MM.1S (cell line): ENCODE measurements at regions not wholly inside any gene's neighbourhood (a gene's known extent, or its start where the extent isn't known, plus 50 kb on each side); places are given as distances from the start of the nearest gene placed in this dataset.

Experiments used
- DNase-seq: peaks from one replicate; pipeline ENCODE4 v3.0.0-alpha.2; 2015
- H2AFZ ChIP-seq: fragments of 300-600 bp; sonication (generic); 2 replicates; pipeline ENCODE4 v1.6.0; 2016; ENCODE audit warnings: antibody characterized with exemption, low read length
- H3F3A ChIP-seq: fragments of 300-600 bp; sonication (generic); 2 replicates; pipeline ENCODE4 v1.6.1; 2016; ENCODE audit warnings: mild to moderate bottlenecking, antibody characterized with exemption, low read length, moderate library complexity, mixed read lengths; ENCODE audit not compliant: insufficient read depth
- H3K27ac ChIP-seq: fragments of 300-600 bp; sonication (generic); 2 replicates; pipeline ENCODE4 v1.5.1; 2016; ENCODE audit warnings: mild to moderate bottlenecking, low read length
- H3K27me3 ChIP-seq: fragments of 300-600 bp; sonication (generic); replicated peaks from 2 replicates; pipeline ENCODE4 v1.6.0; 2016; ENCODE audit warnings: low read length; ENCODE audit not compliant: insufficient read depth
- H3K36me3 ChIP-seq: fragments of 300-600 bp; sonication (generic); replicated peaks from 2 replicates; pipeline ENCODE4 v1.6.1; 2016; ENCODE audit warnings: mild to moderate bottlenecking, low read length, mixed read lengths; ENCODE audit not compliant: insufficient read depth
- H3K4me1 ChIP-seq: fragments of 300-600 bp; sonication (generic); 2 replicates; pipeline ENCODE4 v1.6.1; 2016; ENCODE audit warnings: low read length, mixed read lengths
- H3K4me2 ChIP-seq: fragments of 300-600 bp; sonication (generic); 2 replicates; pipeline ENCODE4 v1.6.0; 2016; ENCODE audit warnings: low read depth, low read length
- H3K4me3 ChIP-seq: fragments of 300-600 bp; sonication (generic); 2 replicates; pipeline ENCODE4 v1.5.1; 2016; ENCODE audit warnings: low read length, mixed read lengths
- H3K79me2 ChIP-seq: fragments of 300-600 bp; sonication (generic); 2 replicates; pipeline ENCODE4 v1.6.1; 2016; ENCODE audit warnings: mixed run types, low read length, mixed read lengths
- H3K9ac ChIP-seq: fragments of 300-600 bp; sonication (generic); 2 replicates; pipeline ENCODE4 v1.6.1; 2016; ENCODE audit warnings: low read length, mixed read lengths
- H3K9me2 ChIP-seq: fragments of 300-600 bp; sonication (generic); replicated peaks from 2 replicates; pipeline ENCODE4 v1.6.1; 2016; ENCODE audit warnings: mild to moderate bottlenecking, low read length, mixed read lengths; ENCODE audit not compliant: insufficient read depth
- H3K9me3 ChIP-seq: fragments of 300-600 bp; sonication (generic); replicated peaks from 2 replicates; pipeline ENCODE4 v1.6.1; 2016; ENCODE audit warnings: mild to moderate bottlenecking, low read length, mixed read lengths; ENCODE audit not compliant: insufficient read depth
- H4K20me1 ChIP-seq: fragments of 300-600 bp; sonication (generic); 2 replicates; pipeline ENCODE4 v1.6.1; 2016; ENCODE audit warnings: mild to moderate bottlenecking, low read length, moderate library complexity, mixed read lengths; ENCODE audit not compliant: insufficient read depth
- CTCF ChIP-seq: fragments of 300-600 bp; sonication (generic); IDR thresholded peaks from 2 replicates; pipeline ENCODE4 v1.5.1; 2016; ENCODE audit warnings: antibody characterized with exemption, low read length, mixed read lengths
- EZH2 ChIP-seq: fragments of 300-600 bp; sonication (generic); optimal IDR thresholded peaks from 2 replicates; pipeline ENCODE3; 2017; ENCODE audit warnings: low read depth, mild to moderate bottlenecking, antibody characterized with exemption, low read length, mixed read lengths
- EZH2phosphoT487 ChIP-seq: fragments of 300-600 bp; sonication (generic); IDR thresholded peaks from 2 replicates; pipeline ENCODE4 v1.6.1; 2018; ENCODE audit warnings: antibody characterized with exemption, low read length

- Histone ChIP-seq H3K9me2 (no peaks in the 10 kb centered on the region), H3K27me3 (no peaks in the 10 kb centered on the region), H3K4me1 (no peaks in the 10 kb centered on the region), H3K4me2 (no peak overlapping the region), H4K20me1 (no peaks in the 10 kb centered on the region), H3F3A (no peaks in the 10 kb centered on the region), H3K4me3 (no peak overlapping the region), H3K9ac (no peak overlapping the region), H3K79me2 (no peaks in the 10 kb centered on the region), H2AFZ (no peak overlapping the region), H3K27ac (no peak overlapping the region), H3K9me3 (no peaks in the 10 kb centered on the region), H3K36me3 (no peaks in the 10 kb centered on the region)
- DNase-seq, result no peak
- no peak for TF ChIP-seq CTCF
- TF ChIP-seq EZH2, result no peak
- no peak for TF ChIP-seq EZH2phosphoT487
Observed at GRCh38 chr3:78459796-78460195, 1308.0 kb downstream of the ROBO1 start.

- Histone ChIP-seq H3K4me1 (no peaks in the 10 kb centered on the region), H3F3A (no peaks in the 10 kb centered on the region), H3K9ac (no peak overlapping the region), H3K4me3 (no peak overlapping the region), H3K9me2 (no peaks in the 10 kb centered on the region), H4K20me1 (no peaks in the 10 kb centered on the region), H3K79me2 (no peaks in the 10 kb centered on the region), H3K36me3 (no peaks in the 10 kb centered on the region), H3K27me3 (no peaks in the 10 kb centered on the region), H3K27ac (no peak overlapping the region), H3K4me2 (no peak overlapping the region), H3K9me3 (no peaks in the 10 kb centered on the region), H2AFZ (no peak overlapping the region)
- TF ChIP-seq EZH2 (no peak), CTCF (no peak), EZH2phosphoT487 (no peak)
- no peak for DNase-seq
Observed at GRCh38 chr3:78462021-78462420, 1305.8 kb downstream of the ROBO1 start.

- H3K4me3 ChIP-seq, result no peak overlapping the region
Observed at GRCh38 chr3:78476076-78476475, 1291.7 kb downstream of the ROBO1 start.

More at GRCh38 chr3:78476076-78476475, 1291.7 kb downstream of the ROBO1 start:
- Histone ChIP-seq H2AFZ (no peak overlapping the region), H3K4me1 (no peaks in the 10 kb centered on the region), H3K9me3 (no peaks in the 10 kb centered on the region), H3F3A (no peaks in the 10 kb centered on the region), H3K4me2 (no peak overlapping the region), H4K20me1 (no peaks in the 10 kb centered on the region), H3K27me3 (no peaks in the 10 kb centered on the region), H3K9ac (no peak overlapping the region), H3K79me2 (no peaks in the 10 kb centered on the region), H3K27ac (no peak overlapping the region), H3K36me3 (no peaks in the 10 kb centered on the region), H3K9me2 (no peaks in the 10 kb centered on the region)
- TF ChIP-seq CTCF (no peak), EZH2 (no peak), EZH2phosphoT487 (no peak)
- no peak for DNase-seq
